ENCODE measurements at regions not wholly inside any gene's neighbourhood (a gene's known extent, or its start where the extent isn't known, plus 50 kb on each side); places are given as distances from the start of the nearest gene placed in this dataset.

DNA sequence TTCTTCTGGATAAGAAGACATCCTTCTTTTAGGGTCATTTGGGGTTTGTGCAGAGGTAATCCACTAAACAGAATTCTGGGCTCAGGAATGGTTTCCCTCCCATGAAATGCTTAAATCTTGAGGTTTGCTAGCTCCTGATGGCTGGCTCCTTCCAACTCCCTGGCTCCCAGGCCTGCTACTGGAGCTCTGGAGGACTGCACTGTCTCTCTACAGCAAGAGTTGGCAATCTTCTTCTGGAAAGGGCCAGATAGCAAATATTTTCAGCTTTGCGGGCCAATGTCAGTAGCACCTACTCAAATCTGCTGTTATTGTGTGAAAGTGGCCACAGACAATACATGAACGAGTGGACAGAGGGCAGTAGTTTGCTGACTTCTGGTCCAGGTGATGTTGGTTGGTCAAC lies 174.2 kb upstream of the CTBP2 start:
- no peak for DNase-seq

DNA sequence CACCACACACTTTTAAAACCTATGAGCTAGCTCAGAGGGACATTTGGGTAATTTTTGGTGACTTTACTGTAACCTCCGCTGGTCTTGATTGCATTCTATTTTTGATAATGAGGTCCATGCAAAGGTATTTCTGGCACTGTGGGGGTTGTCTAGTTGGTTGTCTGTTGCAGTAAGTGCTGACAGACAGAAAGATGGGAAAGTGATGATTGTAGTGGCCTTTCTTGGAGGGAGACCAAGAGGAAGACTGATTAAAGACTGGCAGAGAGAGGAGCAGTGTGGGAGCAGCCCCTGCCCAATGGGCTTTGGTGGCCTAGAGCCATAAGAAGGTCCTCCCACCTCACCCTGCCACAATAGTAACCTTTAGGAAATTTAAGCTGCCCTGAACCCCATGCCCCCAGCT lies 173.4 kb upstream of the CTBP2 start:
- DNase-seq, result no peak

DNA sequence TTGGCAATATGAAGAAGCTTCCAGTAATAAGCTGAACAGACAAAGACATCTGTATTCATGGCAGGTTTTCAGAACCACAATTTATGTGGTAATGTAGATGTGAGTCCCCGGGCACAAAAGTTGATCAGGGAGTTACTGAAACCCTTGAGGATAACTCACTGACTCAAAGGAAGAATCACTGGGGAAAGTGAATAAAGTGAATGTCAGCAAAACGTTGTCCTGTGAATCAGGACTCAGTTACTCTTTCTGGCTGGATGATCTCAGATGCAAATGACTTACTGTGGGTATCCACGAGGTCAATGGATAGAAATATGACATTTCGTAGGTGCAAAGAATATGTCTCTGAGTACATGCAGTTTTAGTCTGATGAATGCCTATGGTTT lies 172.8 kb upstream of the CTBP2 start:
- DNase-seq, result no peak

DNA sequence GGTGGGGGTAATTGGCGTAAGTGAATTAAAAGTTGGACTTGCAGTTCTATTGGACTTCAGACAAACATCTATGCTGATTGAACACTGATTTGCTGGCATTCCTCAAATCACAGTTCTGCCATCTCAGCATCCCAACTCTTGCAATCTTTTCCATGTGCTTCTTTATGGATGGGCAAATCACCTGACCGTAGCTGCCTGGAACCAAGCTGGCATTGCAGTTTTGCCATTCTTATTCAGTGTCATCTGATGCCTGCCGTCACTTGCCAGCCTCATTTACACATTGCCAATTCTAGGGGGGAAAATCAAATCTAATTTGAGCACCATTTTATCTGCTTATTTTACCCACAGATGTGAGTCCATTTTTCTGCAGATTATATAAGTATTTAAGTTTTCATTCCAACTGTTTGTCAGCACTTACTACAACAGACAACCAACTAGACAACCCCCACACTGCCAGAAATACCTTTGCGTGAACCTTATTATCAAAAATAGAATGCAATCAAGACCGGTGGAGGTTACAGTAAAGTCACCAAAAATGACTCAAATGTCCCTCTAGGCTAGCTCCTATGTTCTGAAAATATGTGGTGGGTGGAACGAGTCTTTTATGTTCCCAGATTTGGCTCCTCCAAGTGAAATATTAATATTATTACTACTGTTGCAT lies 172.3 kb upstream of the CTBP2 start:
- no peak for DNase-seq

DNA sequence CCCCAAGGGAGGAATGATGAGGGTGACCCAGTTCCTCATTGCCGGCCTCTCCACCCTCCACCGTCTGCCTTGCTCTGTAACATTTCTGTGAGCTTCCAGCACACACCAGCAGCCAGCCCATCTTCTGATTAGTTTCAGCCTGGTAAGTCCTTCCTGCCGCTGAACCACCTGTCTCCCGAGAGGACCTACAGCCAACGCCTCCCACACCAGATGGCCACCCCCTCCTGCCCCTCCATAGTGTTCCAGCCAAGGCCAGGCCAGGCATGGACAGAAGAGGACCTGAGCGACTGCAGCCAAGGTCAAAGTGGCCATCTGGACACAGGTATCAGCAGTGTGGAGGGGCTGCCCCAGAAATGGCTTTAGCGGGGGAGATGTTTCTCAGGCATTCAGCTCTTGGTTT lies 170.7 kb upstream of the CTBP2 start:
- no peak for DNase-seq

DNA sequence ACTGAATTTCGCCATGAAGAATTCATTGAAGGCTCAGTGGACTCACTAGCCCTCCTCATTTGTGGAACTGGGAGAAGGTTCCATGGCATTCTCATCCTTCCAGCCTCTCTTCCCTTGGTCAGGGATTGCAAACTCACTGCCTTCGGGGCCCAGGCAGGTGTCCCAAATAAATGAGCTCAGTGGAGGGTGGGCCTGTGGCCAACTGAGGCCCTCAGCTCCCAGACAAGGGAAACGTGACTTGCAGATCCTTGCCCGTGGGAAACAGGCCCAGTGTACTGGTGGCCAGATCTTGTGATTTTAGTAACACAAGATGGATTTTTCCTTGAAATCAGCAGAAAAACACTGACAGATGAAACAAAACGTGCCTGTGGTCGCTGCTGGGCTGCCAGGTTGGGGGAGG lies 168.7 kb upstream of the CTBP2 start:
- no peak for DNase-seq

DNA sequence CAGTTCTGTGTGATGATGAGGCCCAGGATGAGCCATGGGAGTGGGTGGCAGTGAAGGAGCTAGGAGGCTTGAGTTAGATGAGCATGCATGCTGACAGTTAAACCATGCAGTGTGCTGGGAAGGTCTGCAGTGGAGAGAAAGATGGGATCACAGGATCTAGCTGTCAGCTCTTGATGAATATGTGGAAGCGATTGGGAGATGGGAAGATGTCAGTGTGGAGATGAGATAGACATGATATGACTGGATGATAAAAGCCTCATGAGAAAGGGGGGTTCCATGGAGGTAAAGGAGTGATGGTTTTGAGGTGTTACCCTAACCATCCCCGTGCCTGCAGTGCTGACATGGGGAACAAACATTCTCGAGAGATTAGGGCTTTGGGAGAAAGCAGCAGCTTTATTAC lies 165.0 kb upstream of the CTBP2 start:
- DNase-seq, result no peak

DNA sequence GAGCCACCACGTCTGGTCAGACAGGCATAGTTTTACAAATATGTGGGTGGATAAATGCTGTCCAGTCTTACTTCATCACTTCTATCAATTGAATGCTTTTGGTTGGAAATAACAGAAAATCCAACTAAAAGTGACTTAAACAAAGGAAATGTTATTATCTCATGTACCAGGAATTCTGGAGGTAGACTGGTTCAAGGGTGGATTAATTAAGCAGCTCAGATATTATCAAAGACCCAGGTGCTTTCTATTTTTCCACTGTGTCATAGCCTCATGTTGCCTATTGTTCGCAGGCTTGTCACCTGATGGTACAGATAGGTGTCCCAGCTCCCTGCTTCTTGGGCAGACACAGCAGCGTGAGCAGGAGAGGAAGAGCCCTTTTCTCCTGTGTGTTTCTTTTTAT lies 156.1 kb upstream of the CTBP2 start:
- no peak for DNase-seq

DNA sequence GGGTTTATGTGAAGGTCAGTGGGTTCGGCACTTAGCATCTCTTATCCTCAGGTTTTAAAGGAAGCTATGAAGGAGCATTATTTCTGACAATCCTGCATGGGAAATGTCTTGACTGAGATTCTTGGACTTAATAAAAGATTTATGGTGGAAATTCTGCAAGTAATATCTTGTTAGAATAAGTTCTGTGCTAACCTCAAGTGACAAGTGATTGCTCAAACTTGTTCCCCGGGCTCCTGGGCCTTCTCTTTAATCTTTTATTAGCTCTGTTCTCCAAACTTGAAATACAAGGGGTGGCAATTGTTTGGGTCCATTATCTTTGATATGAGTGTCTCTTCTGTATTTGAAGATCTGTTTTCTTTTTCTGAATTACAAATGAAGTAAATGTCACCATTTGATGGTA lies 140.6 kb upstream of the CTBP2 start:
- no peak for DNase-seq

DNA sequence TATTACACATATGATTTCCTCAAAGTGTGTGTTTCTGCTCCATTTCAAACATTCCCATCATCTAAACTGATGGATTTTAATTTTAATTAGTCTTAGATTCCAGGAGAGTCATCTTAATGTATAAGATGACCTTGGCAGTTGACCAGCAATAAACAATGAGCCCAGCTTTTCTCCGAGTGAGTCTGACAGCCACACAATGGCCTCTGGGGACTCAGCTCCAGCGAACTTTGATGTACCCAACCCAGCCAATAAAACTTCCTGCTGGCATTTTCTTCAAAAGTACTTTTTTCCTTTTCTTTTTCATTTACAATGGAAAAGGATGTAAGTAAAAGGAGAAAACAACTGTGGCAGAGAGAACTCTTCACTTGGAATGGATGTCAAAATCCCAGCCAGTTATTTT lies 139.1 kb upstream of the CTBP2 start:
- DNase-seq, result no peak

DNA sequence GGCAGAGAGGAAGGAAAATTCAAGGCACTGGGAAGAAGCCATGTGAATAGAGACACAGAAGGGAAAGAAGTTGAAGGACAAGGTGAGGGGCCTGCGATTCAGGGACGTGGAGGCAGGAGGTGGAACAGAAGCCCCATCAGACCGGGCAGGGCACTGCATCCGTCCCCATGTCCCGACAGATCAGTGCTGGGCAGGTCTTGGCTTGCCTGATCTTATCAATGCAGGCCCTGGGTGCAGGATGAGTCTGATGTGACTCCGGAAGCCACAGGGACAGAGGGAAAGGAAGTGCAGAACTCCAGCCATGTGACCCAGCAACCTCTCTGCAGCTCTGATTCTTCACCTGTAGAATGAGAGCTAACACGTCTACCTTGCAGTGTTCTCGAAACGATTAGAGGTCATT lies 136.2 kb upstream of the CTBP2 start:
- DNase-seq, result no peak

DNA sequence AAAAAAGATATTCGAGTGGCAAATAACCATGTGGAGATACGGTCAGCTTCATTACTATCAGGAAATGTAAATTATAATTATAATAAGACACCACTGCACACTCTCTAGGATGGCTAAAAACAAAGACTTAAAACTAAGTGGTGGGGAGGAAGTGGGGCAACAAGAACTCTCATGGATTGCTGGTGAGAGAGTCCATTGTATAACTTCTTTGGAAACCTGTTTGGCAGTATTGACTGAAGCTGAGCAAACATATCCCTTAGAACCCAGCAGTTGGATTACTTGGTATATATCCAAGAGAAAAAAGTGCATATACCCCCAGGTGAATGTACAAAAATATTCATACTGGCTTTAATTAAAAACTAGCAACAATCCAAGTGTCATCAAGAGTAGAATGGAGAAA lies 133.7 kb upstream of the CTBP2 start:
- no peak for DNase-seq

DNA sequence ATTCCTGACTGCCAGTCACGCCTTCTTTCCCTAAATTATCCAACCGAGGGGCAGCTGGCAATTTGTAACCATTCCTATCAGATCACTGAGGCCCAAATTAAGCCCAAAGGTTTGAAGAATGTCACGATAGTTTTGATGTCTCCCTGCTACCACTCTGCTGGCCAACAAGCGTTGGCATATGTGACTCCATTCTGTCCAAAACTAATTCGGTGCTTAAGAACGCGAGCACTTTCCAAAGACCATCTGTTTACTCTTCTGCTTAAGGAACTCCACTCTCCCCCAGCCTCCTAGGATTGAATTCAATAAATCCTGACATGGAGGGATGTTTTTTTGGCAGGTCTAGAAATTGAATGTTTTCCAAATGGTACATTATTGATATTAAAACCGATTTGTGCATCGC lies 131.5 kb upstream of the CTBP2 start:
- no peak for DNase-seq

DNA sequence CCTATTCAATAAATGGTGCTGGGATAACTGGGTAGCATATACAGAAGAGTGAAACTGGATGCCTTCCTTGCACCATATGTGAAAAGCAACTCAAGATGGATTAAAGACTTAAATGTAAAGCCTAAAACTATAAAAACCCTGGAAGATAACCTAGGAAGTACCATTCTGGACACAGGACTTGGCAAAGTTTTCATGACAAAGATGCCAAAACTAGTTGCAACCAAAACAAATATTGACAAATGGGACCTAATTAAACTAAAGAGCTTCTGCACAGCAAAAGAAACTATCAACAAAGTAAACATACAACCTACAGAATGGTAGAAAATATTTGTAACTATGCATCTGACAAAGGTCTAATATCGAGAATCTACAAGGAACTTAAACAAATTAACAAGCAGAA lies 129.1 kb upstream of the CTBP2 start:
- DNase-seq, result no peak

DNA sequence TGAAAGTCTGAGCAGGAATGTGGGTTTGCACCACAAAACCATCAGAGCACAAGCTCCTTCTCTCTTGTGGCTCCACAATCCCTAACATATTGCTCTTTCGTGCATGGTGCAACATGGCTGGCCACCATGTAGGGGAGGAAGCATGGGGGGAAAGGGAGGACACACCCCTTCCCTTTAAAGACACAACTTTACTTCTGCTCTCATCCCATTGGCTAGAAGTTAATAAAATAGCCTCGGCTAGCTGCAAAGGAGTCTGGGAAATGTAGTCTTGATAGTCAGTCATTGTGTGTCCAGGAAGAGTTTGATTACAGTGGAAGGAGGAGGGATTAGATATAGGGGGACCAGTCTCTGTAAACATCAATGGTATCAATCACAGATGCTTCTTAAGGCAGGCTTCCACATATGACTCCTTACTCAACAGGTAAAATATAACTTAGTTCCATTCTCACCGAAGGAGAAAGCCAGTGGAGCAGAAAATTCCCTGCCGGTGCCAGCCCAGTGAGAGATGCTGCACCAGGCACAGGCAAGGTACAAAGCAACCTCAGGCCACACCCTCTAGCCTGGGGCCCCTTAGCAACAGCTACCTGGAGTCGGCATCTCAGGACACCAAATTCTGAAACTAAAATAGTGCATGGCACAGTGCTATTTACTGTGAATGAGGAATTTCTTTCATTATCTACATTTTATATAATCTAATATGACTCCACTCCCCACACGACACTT lies 124.7 kb upstream of the CTBP2 start:
- peak; percentile 28 for DNase-seq

DNA sequence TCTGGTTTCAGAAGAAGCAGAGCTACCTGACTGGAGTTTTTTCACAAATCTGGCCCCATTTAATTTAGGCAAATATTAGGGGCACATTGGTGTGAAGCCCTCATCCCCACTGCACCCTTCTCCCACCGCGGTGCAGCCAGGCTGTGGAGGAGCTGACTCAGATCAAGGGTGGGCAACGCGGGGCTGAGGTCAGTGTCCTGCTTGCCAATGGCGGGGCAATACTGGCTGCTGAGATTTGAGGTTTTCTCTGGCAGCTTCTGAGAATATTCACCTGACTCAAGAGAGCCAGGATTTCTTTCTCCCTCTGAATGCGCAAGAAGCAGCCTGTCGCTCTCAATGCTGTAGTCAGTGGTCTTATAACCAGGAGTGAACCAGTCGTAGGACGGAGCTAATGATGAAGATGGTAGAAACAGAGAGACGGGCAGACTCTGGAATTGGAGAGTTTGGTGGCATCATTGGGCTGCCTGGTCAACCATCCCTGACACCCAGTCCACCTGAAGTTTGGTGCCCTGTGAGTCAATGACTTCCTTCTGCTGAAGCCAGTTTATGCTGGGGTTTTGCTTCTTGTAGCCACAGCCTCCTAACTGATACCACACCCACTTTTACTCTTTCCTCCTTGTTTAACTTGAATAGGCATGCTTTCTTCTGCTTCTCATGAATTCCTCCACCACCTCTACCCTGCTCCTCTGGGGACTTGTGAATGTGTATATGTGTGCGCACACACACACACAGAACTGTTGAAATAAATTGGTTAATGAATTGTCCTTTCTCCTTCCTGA lies 123.7 kb upstream of the CTBP2 start:
- DNase-seq, result no peak

DNA sequence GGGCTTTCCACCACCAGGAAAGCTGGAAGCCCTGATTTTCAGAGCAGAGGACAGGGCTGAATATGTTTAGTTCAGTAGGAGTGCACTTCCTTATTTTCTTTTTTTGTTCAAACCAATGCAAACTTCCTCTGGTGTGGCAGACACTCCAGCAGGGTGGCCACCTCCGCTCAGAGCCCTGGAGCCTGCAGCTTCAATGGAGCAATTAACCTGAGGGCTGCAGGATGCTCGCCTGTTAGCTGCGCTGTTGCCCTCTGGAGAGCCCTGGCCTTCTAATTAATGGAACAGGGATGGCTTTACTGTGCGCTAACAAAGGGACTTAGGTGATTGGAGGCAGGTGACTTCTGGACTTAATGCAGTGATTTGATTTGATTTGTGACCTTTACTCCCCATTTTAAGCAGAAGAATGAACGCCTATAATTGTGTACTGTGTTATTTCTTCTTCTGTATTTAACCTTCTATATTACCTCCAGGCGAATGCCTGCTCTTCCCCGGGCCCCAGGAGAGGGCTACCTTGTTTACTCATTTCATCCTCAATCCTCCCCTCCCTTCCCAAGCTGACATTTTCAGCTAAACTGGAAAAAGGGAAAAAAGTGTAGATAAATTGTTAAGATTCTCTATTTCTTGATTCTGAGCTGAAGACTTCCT lies 123.0 kb upstream of the CTBP2 start:
- DNase-seq, result peak; percentile 13

DNA sequence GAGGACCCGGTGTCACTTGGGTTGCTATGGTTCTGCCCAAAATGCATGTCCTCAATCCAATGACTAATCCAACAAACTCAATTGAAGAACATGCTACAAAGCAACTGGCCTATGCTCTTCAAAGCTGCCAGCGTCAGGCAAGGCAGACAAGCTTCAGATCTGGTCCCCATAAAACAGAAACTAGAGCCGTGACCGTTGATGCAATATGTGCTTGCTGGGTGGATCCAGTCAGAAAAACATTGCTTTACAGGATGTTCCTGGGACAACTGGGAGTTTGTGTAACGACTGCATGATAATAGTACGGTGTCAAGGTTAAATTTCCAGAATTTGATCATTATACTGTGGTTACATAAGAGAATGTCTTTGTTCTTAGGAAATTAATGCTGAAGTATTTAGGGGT lies 120.7 kb upstream of the CTBP2 start:
- no peak for DNase-seq

DNA sequence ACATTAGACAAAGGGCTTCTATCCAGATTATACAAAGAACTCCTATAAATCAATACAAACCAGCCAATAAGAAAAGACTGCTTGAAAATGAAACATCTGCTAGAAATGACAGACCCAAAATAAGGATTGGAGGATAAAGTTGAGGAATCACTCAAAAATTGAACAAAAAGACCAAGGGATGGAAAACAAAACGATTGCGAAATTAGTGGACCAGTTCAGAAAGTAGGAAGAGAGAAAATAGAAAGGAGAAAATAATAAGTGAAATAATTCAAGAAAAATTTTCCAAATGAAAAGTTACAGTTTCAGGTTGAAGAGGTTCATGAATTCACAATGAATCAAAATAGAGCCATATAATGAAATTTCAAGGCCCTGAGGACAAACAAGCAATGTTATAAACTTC lies 115.8 kb upstream of the CTBP2 start:
- no peak for DNase-seq

DNA sequence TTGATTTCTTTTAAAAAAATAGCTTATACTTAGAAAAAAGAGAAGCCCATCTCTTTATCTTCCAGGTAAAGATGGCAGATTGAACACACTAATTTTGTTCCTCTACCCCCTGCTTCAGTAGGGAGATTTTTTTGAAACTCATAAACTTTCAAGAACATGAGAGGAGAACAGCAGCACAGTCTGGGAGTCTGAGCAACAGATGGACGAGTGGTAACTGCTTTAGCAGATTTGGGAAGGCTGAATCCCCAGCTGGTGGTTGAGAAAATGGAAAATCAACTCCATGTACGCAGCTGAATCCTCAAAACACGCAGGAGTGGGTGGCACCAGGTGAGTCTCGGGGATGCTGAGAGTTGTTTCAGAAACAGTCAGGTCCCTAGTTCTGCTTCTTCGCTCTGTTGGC lies 114.6 kb upstream of the CTBP2 start:
- no peak for DNase-seq

DNA sequence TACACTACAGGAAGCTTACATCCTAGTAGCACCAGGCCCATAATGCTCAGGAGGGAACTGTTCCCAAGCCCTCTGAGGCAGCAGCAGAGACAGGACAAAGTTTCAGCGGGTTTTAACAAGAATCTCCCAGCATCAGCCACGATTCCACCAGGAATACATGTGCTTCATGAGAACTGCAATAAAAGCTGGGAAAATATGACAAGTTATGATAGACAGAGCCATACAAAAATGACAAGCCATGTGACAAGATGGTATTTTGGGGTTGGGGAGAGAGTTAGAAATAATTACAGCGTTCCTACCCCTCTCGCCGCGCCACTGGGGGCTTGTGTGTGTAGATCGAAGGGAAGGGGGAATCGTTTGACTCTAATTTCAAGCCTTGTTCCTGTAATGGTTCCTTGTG lies 112.7 kb upstream of the CTBP2 start:
- no peak for DNase-seq

DNA sequence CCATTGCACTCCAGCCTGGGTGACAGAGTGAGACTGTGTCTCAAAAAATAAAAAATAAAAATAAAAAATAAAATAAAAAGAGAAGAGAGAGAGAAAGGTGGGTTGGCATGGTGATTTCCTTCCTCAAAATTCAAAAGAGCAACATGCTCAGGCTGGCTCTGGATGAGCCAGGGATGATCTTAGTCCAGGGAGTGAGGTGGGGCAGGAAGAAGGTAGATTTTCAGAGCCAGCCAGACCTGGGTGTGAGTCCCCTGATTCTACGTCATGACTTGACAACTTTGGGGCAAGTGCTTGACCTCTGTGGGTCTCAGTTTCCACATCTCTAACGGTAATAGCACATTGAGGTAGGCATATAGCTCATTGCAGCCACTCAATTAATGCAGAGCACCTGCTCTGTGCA lies 109.4 kb upstream of the CTBP2 start:
- no peak for DNase-seq

DNA sequence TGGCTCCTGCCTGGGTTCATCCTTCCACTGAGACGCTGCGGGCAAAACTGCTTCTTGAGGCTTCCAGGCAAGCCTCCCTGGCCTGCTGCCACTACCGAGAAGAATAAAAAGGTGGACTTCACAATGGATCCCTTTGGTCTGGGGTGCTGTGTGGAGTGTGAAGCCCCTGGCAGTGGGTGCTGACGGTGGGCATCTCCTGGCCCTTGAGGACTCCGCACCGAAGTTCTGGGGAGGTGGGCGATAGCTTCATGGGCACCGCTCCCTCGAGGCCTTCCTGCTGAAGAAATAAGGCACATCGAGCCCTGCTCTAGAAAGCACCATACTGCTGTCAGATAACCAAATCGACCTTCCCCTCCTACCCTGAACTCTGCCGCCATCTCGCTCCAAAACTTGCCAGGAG lies 106.6 kb upstream of the CTBP2 start:
- no peak for DNase-seq

DNA sequence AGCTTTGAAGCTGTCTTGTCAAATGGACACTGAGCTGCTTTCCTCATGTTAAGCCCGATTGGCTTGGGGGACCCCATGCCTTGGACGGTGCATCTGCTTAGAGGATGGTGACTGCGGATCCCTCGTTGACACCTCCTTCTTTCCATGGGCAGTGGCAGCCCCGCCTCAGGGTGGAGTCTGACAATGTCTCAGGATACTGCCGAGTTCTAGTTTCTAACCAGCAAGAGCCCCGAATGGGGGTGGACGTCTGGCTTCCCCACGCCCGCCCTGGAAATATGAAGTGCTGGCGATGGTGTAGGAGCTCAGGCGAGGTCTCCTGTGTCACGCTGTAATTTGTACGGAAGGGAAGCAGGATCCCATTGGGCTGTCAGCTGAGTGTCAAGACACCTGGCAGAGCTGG lies 106.2 kb upstream of the CTBP2 start:
- no peak for DNase-seq
